ENCODE measurements at regions not wholly inside any gene's neighbourhood (a gene's known extent, or its start where the extent isn't known, plus 50 kb on each side); places are given as distances from the start of the nearest gene placed in this dataset.

GRCh38 chr6:100126790-100127484, 132.9 kb upstream of the MCHR2 start:
- no peaks in the 10 kb centered on the region for H3K27me3 ChIP-seq (ENCODE audit: insufficient read depth, low read length)
- no peak overlapping the region for H3K4me3 ChIP-seq (ENCODE audit: low read length)
- H3K4me1 ChIP-seq (ENCODE audit: insufficient read depth, low read length): no peaks in the 10 kb centered on the region
- H3K9me3 ChIP-seq (ENCODE audit: low read depth, low read length): peaks cover 5% of the 10 kb centered on the region

GRCh38 chr6:100121854-100122609, 128.0 kb upstream of the MCHR2 start:
- Histone ChIP-seq H3K4me1 (ENCODE audit: insufficient read depth, low read length) (no peaks in the 10 kb centered on the region), H3K9me3 (ENCODE audit: low read depth, low read length) (no peaks in the 10 kb centered on the region), H3K4me3 (ENCODE audit: low read length) (no peak overlapping the region), H3K27me3 (ENCODE audit: insufficient read depth, low read length) (no peaks in the 10 kb centered on the region)

GRCh38 chr6:100119261-100119660, 125.2 kb upstream of the MCHR2 start:
- Histone ChIP-seq H3K27me3 (ENCODE audit: insufficient read depth, low read length) (no peaks in the 10 kb centered on the region), H3K9me3 (ENCODE audit: low read depth, low read length) (no peaks in the 10 kb centered on the region), H3K4me3 (ENCODE audit: low read length) (no peak overlapping the region), H3K4me1 (ENCODE audit: insufficient read depth, low read length) (no peaks in the 10 kb centered on the region)

DNA sequence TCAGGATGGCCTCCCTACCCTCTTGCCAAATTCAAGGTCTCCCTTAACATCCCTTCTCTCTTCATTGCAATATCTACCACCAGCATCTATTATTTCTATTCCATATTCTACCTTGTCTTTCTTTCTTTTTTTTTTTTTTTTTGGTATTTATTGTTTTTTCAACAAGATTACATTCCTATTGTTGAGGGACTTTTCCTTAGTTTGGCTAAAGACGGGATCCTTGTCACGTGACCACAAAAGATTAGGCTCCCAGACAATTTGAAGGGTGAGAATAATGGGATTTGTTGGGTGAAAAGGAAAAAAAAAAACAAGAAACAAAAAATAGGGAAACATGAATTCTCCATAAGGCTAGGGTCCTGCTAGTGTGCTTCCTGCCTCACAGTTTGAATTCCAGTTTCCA, 124.3 kb upstream of the MCHR2 start:
- H3K9me3 ChIP-seq (ENCODE audit: low read depth, low read length): no peaks in the 10 kb centered on the region
- H3K27me3 ChIP-seq (ENCODE audit: insufficient read depth, low read length): no peaks in the 10 kb centered on the region
- no peaks in the 10 kb centered on the region for H3K4me1 ChIP-seq (ENCODE audit: insufficient read depth, low read length)
- no peak overlapping the region for H3K4me3 ChIP-seq (ENCODE audit: low read length)

DNA sequence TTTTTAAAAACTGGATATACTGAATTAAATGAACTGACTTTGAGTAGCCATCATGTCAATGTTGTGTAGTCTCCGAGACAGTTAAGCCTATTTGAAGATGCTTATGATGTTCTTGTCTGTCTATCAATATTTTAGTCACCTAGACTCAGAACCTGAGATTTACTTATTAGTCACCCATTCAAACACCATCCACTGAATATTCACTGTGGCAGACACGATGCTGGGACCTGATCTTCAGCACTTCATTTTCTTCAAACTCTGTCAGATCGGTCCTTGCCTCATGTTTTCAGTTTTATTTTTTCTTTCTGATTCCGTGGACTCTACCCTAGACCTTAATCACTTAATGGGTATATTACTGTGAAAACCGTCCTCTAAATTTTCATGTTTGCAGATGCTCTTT, 123.7 kb upstream of the MCHR2 start:
- no peak overlapping the region for H3K4me3 ChIP-seq (ENCODE audit: low read length)
- H3K4me1 ChIP-seq (ENCODE audit: insufficient read depth, low read length): no peaks in the 10 kb centered on the region
- H3K9me3 ChIP-seq (ENCODE audit: low read depth, low read length): no peaks in the 10 kb centered on the region
- no peaks in the 10 kb centered on the region for H3K27me3 ChIP-seq (ENCODE audit: insufficient read depth, low read length)

GRCh38 chr6:100116411-100117194, 122.6 kb upstream of the MCHR2 start:
- no peaks in the 10 kb centered on the region for H3K4me1 ChIP-seq (ENCODE audit: insufficient read depth, low read length)
- H3K27me3 ChIP-seq (ENCODE audit: insufficient read depth, low read length): no peaks in the 10 kb centered on the region
- H3K4me3 ChIP-seq (ENCODE audit: low read length): no peak overlapping the region
- H3K9me3 ChIP-seq (ENCODE audit: low read depth, low read length): no peaks in the 10 kb centered on the region

- no peaks in the 10 kb centered on the region for H3K9me3 ChIP-seq (ENCODE audit: low read depth, low read length)
- no peaks in the 10 kb centered on the region for H3K27me3 ChIP-seq (ENCODE audit: insufficient read depth, low read length)
- no peaks in the 10 kb centered on the region for H3K4me1 ChIP-seq (ENCODE audit: insufficient read depth, low read length)
- H3K4me3 ChIP-seq (ENCODE audit: low read length): no peak overlapping the region
Observed at GRCh38 chr6:100115407-100116101, 121.5 kb upstream of the MCHR2 start.

DNA sequence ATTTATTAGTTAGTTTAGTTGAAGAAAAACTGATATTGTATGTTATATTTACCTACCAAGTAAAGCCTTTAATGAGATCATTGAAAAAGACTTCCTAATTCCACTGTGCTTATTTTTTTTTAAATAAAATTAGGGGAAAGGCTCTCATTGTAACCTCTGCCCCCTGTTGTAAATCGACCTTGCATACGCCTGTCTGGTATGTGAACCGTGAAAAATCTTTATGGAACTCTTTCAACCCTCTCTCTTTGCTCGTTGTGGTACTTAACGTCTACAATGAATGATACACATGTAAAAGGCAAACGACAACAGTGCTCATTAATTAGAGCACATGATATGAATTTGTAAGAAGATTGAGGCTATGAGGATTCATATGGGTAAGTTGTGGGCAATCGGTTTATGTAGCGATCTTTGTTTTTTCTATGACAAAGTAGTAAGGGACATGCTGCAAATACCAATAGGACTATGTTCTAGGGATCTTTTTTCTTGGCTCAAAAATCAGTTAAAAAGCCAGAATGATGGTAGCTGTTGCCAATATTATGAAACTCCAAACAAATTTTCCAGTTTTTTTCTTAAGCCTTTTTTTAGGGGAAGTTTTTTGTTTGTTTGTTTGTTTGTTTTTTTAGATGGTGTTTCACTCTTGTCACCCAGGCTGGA, 119.0 kb upstream of the MCHR2 start:
- Histone ChIP-seq H3K4me3 (ENCODE audit: low read length) (no peak overlapping the region), H3K27me3 (ENCODE audit: insufficient read depth, low read length) (peaks cover 2% of the 10 kb centered on the region), H3K4me1 (ENCODE audit: insufficient read depth, low read length) (no peaks in the 10 kb centered on the region), H3K9me3 (ENCODE audit: low read depth, low read length) (no peaks in the 10 kb centered on the region)

DNA sequence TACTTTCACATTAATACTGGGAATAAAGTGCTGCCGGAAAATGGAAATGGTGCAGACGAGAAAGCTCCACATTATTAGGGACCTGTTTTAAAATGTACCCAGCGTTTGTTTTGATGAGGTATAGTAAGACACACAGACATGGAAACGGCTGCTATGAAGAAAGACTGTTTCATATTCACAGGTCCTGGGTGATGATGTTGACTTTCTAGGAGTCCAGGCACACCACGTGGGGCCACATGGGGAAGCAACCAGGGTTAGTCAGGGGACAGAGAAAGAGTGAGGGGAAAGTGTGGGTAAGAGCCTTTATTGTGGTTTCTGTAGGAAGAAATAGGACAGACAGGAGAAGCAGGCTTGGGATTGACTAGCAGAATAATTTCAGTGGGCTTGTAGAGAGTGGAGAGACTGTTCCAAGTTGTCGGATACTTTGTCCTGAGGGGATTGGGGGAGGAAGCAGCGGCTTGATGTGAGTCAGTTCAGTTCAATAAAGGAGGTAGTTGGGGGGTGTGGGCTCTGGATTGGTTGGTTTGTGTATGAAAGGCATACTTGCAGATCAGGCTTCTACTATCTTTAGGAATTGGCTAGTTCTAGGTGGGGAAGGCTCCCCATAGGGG, 112.0 kb upstream of the MCHR2 start:
- no peak overlapping the region for H3K4me3 ChIP-seq (ENCODE audit: low read length)
- no peaks in the 10 kb centered on the region for H3K9me3 ChIP-seq (ENCODE audit: low read depth, low read length)
- no peaks in the 10 kb centered on the region for H3K4me1 ChIP-seq (ENCODE audit: insufficient read depth, low read length)
- H3K27me3 ChIP-seq (ENCODE audit: insufficient read depth, low read length): peaks cover 6% of the 10 kb centered on the region

GRCh38 chr6:100105138-100105537, 111.1 kb upstream of the MCHR2 start:
- Histone ChIP-seq H3K27me3 (ENCODE audit: insufficient read depth, low read length) (peaks cover 6% of the 10 kb centered on the region), H3K4me1 (ENCODE audit: insufficient read depth, low read length) (no peaks in the 10 kb centered on the region), H3K9me3 (ENCODE audit: low read depth, low read length) (no peaks in the 10 kb centered on the region), H3K4me3 (ENCODE audit: low read length) (no peak overlapping the region)

GRCh38 chr6:100103931-100104330, 109.9 kb upstream of the MCHR2 start:
- H3K9me3 ChIP-seq (ENCODE audit: low read depth, low read length): no peaks in the 10 kb centered on the region
- H3K4me3 ChIP-seq (ENCODE audit: low read length): no peak overlapping the region
- peaks cover 3% of the 10 kb centered on the region for H3K27me3 ChIP-seq (ENCODE audit: insufficient read depth, low read length)
- H3K4me1 ChIP-seq (ENCODE audit: insufficient read depth, low read length): no peaks in the 10 kb centered on the region

- no peak overlapping the region for H3K4me3 ChIP-seq (ENCODE audit: low read length)
- H3K9me3 ChIP-seq (ENCODE audit: low read depth, low read length): no peaks in the 10 kb centered on the region
- H3K27me3 ChIP-seq (ENCODE audit: insufficient read depth, low read length): peaks cover 3% of the 10 kb centered on the region
- H3K4me1 ChIP-seq (ENCODE audit: insufficient read depth, low read length): no peaks in the 10 kb centered on the region
Observed at GRCh38 chr6:100103194-100103593, 109.2 kb upstream of the MCHR2 start.

DNA sequence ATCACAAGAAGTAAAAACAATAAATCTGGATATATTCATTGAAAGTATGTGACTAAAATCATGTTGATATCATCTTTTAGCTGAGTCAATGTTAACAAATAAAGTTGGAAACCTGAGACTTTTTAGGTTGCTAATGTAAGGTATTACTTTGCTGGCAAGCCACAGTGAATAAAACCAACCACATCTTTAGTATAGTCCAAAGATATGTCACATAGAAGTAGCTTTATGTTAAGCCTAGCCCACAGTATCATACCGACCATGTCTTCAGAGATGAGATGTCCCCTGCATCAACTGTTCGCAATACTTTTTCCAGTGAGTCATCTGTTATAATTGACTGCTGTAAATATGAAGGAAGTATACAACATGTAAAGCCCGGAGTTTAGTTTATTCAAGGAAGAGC, 107.6 kb upstream of the MCHR2 start:
- no peaks in the 10 kb centered on the region for H3K27me3 ChIP-seq (ENCODE audit: insufficient read depth, low read length)
- no peaks in the 10 kb centered on the region for H3K9me3 ChIP-seq (ENCODE audit: low read depth, low read length)
- H3K4me3 ChIP-seq (ENCODE audit: low read length): no peak overlapping the region
- H3K4me1 ChIP-seq (ENCODE audit: insufficient read depth, low read length): no peaks in the 10 kb centered on the region

GRCh38 chr6:100100776-100101175, 106.8 kb upstream of the MCHR2 start:
- Histone ChIP-seq H3K27me3 (ENCODE audit: insufficient read depth, low read length) (no peaks in the 10 kb centered on the region), H3K4me3 (ENCODE audit: low read length) (no peak overlapping the region), H3K9me3 (ENCODE audit: low read depth, low read length) (no peaks in the 10 kb centered on the region), H3K4me1 (ENCODE audit: insufficient read depth, low read length) (no peaks in the 10 kb centered on the region)
